CD14-positive monocyte (primary cell): ENCODE measurements at regions not wholly inside any gene's neighbourhood (a gene's known extent, or its start where the extent isn't known, plus 50 kb on each side); places are given as distances from the start of the nearest gene placed in this dataset.
"Not testable (repeated sequence)": the region's sequence is repeated elsewhere in the genome, so short reads cannot be mapped to it uniquely, and the experiment has no call there.

ENCODE experiments used
- DNase-seq, 3 donors: peaks; one replicate each; pipeline ENCODE4 v3.0.0-alpha.2; 2011 to 2022
- H2AFZ ChIP-seq: 2 replicates; pipeline ENCODE4 v1.6.0; 2012; ENCODE audit warnings: mild to moderate bottlenecking, low read depth, low read length, inconsistent platforms; ENCODE audit not compliant: insufficient read depth, poor library complexity, severe bottlenecking
- H3K27ac ChIP-seq, 2 donors: 1 replicate in 1 of 2; 2 replicates in 1 of 2; pipeline ENCODE4 v1.5.1; 2012 to 2013; ENCODE audit warnings: low read length in 2 of 2, control low read depth in 1 of 2, inconsistent platforms in 1 of 2, low read depth in 1 of 2, mild to moderate bottlenecking in 1 of 2
- H3K27me3 ChIP-seq, 2 donors: one replicate each; pipeline versions ENCODE4 v1.6.0 to v1.6.1; 2011 to 2013; ENCODE audit warnings: low read length in 2 of 2; ENCODE audit not compliant: control insufficient read depth in 2 of 2, insufficient read depth in 2 of 2
- H3K36me3 ChIP-seq, 2 donors: replicated peaks in 1 of 2; 1 replicate in 1 of 2; 2 replicates in 1 of 2; pipeline versions ENCODE4 v1.5.1 to v1.6.1; 2012 to 2013; ENCODE audit warnings: low read length in 2 of 2, control low read depth in 1 of 2, inconsistent platforms in 1 of 2, mild to moderate bottlenecking in 1 of 2; ENCODE audit not compliant: insufficient read depth in 2 of 2, control insufficient read depth in 1 of 2
- H3K4me1 ChIP-seq, 2 donors: 1 replicate in 1 of 2; 2 replicates in 1 of 2; pipeline versions ENCODE4 v1.5.1 to v1.6.1; 2012 to 2013; ENCODE audit warnings: low read length in 2 of 2, control low read depth in 1 of 2, inconsistent platforms in 1 of 2, mild to moderate bottlenecking in 1 of 2, moderate library complexity in 1 of 2; ENCODE audit not compliant: insufficient read depth in 2 of 2, control insufficient read depth in 1 of 2
- H3K4me2 ChIP-seq: replicated peaks from 2 replicates; pipeline ENCODE3; 2012; ENCODE audit warnings: low read length, moderate library complexity, mild to moderate bottlenecking; ENCODE audit not compliant: poor library complexity, severe bottlenecking; ENCODE audit errors: extremely low read depth
- H3K4me3 ChIP-seq, 3 experiments: fragments of 200-600 bp in 1 of 3; sonication (generic) in 1 of 3; replicated peaks in 1 of 3; 1 replicate in 2 of 3; 2 replicates in 1 of 3; pipeline ENCODE4 v1.5.1; 2011 to 2013; ENCODE audit warnings: low read length in 3 of 3, mild to moderate bottlenecking in 3 of 3, control low read depth in 2 of 3, low read depth in 2 of 3, inconsistent platforms in 1 of 3, moderate library complexity in 1 of 3
- H3K79me2 ChIP-seq: 2 replicates; pipeline ENCODE4 v1.6.0; 2012; ENCODE audit warnings: mild to moderate bottlenecking, control low read depth, inconsistent platforms, low read length, moderate library complexity; ENCODE audit not compliant: insufficient read depth
- H3K9ac ChIP-seq: 2 replicates; pipeline ENCODE4 v1.6.0; 2017; ENCODE audit warnings: low read length, mild to moderate bottlenecking; ENCODE audit not compliant: insufficient read depth, poor library complexity, severe bottlenecking
- H3K9me3 ChIP-seq, 2 donors: replicated peaks in 1 of 2; 1 replicate in 1 of 2; 2 replicates in 1 of 2; pipeline versions ENCODE4 v1.5.1 to v1.6.1; 2012 to 2013; ENCODE audit warnings: low read length in 2 of 2, control low read depth in 1 of 2; ENCODE audit not compliant: control insufficient read depth in 1 of 2, insufficient read depth in 1 of 2
- H4K20me1 ChIP-seq: 2 replicates; pipeline ENCODE4 v1.6.0; 2012; ENCODE audit warnings: mild to moderate bottlenecking, low read length, control low read depth, moderate library complexity; ENCODE audit not compliant: insufficient read depth
- H3K27ac Mint-ChIP-seq, 7 donors: one replicate each; pipeline ENCODE4 v1.8.0; 2020; ENCODE audit warnings: mild to moderate bottlenecking in 7 of 7, mixed read lengths in 7 of 7, moderate library complexity in 6 of 7, inconsistent platforms in 2 of 7
- H3K27me3 Mint-ChIP-seq, 3 donors: one replicate each; pipeline ENCODE4 v1.8.0; 2021 to 2022; ENCODE audit warnings: low read depth in 3 of 3, mild to moderate bottlenecking in 3 of 3, mixed read lengths in 3 of 3, moderate library complexity in 3 of 3, inconsistent platforms in 1 of 3
- H3K36me3 Mint-ChIP-seq, 2 donors: one replicate each; pipeline ENCODE4 v1.8.0; 2020; ENCODE audit warnings: mixed read lengths in 2 of 2, inconsistent platforms in 1 of 2, mild to moderate bottlenecking in 1 of 2
- H3K4me1 Mint-ChIP-seq: one replicate; pipeline ENCODE4 v1.8.0; 2020; ENCODE audit warnings: mild to moderate bottlenecking, mixed read lengths
- H3K4me3 Mint-ChIP-seq, 2 donors: one replicate each; pipeline ENCODE4 v1.8.0; 2020; ENCODE audit warnings: mild to moderate bottlenecking in 2 of 2, mixed read lengths in 2 of 2, moderate library complexity in 1 of 2
- H3K9me3 Mint-ChIP-seq, 7 donors: one replicate each; pipeline ENCODE4 v1.8.0; 2020 to 2022; ENCODE audit warnings: mixed read lengths in 7 of 7, mild to moderate bottlenecking in 6 of 7, moderate library complexity in 6 of 7, inconsistent platforms in 2 of 7
- CTCF ChIP-seq: fragments of 200-600 bp; IDR thresholded peaks from one replicate; pipeline ENCODE4 v1.8.0; 2022; ENCODE audit warnings: antibody characterized with exemption, mild to moderate bottlenecking
- WGBS: methylation state at CpG from one replicate; pipeline ENCODE4 v1.1.5; 2013; ENCODE audit warnings: missing lambda C conversion rate; ENCODE audit not compliant: insufficient coverage; 5-methylcytosine and 5-hydroxymethylcytosine counted together
- intact Hi-C, 2 donors: fragments of 100-400 bp; cut with micrococcal nuclease; formaldehyde crosslinking; loops; one replicate each; pipeline versions ENCODE4 v1.15.0 to v1.15.1; 2023

DNA sequence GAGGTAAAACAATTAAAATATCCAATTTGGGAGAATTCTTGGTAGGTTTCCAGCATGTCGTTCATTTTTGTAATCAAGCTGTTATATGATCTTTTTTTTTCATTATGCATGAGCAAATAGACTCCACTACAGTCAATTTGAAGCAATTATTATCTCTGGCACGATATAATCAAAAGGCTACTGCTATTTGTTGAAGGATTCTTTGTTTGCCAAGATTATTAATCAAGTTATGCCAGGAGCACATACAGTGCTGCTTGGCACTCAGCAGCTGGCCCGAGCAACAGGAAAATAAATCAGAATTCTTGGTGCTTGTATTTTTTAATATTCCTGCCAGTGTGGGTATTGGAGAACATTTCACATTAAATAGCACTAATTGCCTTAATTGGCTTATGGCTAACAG is 279.5 kb downstream of the RND3 start:
- Mint-ChIP-seq H3K9me3 (peaks cover 0 to 23% (median 4%) of the 10 kb centered on the region in 7 donors), H3K27ac (no peak overlapping the region), H3K36me3 (no peaks in the 10 kb centered on the region), H3K27me3 (peaks cover 0 to 2% (median 0%) of the 10 kb centered on the region in 3 donors), H3K4me3 (no peak overlapping the region), H3K4me1 (no peaks in the 10 kb centered on the region)
- TF ChIP-seq CTCF, result no peak
- H3K27ac ChIP-seq, result no peak overlapping the region
- peaks cover 4 to 12% of the 10 kb centered on the region in 2 donors for H3K9me3 ChIP-seq
- H3K4me1 ChIP-seq, result no peaks in the 10 kb centered on the region
- H3K9ac ChIP-seq, result no peak overlapping the region
- H3K36me3 ChIP-seq, result no peaks in the 10 kb centered on the region
- no peaks in the 10 kb centered on the region for H4K20me1 ChIP-seq
- WGBS, result no CpG with 5 or more reads among the region's 3 CpGs
- intact Hi-C loops, result no loop called here
- no peaks in the 10 kb centered on the region for H3K79me2 ChIP-seq
- H2AFZ ChIP-seq, result no peak overlapping the region
- H3K27me3 ChIP-seq, result no peaks in the 10 kb centered on the region
- no peak overlapping the region for H3K4me3 ChIP-seq
- no peak for DNase-seq
- H3K4me2 ChIP-seq, result no peak overlapping the region

- H3K27me3 Mint-ChIP-seq, result no peaks in the 10 kb centered on the region
- Histone ChIP-seq H2AFZ (no peak overlapping the region), H3K4me2 (no peak overlapping the region), H3K27me3 (no peaks in the 10 kb centered on the region), H3K9ac (no peak overlapping the region), H3K4me3 (no peak overlapping the region), H3K4me1 (no peaks in the 10 kb centered on the region), H3K27ac (no peak overlapping the region), H3K79me2 (no peaks in the 10 kb centered on the region), H4K20me1 (no peaks in the 10 kb centered on the region), H3K9me3 (peaks cover 0 to 12% of the 10 kb centered on the region in 2 donors), H3K36me3 (no peaks in the 10 kb centered on the region)
- no peak overlapping the region for H3K27ac Mint-ChIP-seq
- TF ChIP-seq CTCF, result no peak
- H3K9me3 Mint-ChIP-seq, result peaks cover 2 to 24% (median 4%) of the 10 kb centered on the region in 7 donors
- no peaks in the 10 kb centered on the region for H3K36me3 Mint-ChIP-seq
- WGBS, result 60% methylated on average over 1 of the region's 3 CpGs
- intact Hi-C loops, result no loop called here
- H3K4me3 Mint-ChIP-seq, result no peak overlapping the region
- no peak for DNase-seq
- H3K4me1 Mint-ChIP-seq, result no peaks in the 10 kb centered on the region
Measured at GRCh38 chr2:150204451-150204850, 283.0 kb downstream of the RND3 start.

DNA sequence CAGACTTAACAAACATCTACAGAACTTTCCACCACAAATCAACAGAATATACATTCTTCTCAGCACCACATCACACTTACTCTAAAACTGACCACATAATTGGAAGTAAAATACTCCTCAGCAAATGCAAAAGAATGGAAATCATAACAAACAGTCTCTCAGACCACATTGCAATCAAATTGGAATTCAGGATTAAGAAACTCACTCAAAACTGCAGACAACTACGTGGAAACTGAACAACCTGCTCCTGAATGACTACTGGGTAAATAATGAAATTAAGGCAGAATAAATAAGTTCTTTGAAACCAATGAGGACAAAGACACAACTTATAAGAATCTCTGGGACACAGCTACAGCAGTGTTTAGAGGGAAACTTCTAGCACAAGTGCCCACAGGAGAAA is 292.7 kb downstream of the RND3 start:
- H3K27ac Mint-ChIP-seq, H3K79me2 ChIP-seq, H3K27me3 ChIP-seq, H3K9ac ChIP-seq, H2AFZ ChIP-seq, H3K4me3 Mint-ChIP-seq, H3K36me3 ChIP-seq, H3K36me3 Mint-ChIP-seq, H3K27ac ChIP-seq, H3K4me1 ChIP-seq, H3K27me3 Mint-ChIP-seq, DNase-seq, H4K20me1 ChIP-seq, H3K4me2 ChIP-seq, intact Hi-C loops, H3K4me3 ChIP-seq, H3K4me1 Mint-ChIP-seq: not testable (repeated sequence)
- peaks cover 0 to 13% (median 3%) of the 10 kb centered on the region in 7 donors for H3K9me3 Mint-ChIP-seq
- H3K9me3 ChIP-seq, result peaks cover 16 to 17% of the 10 kb centered on the region in 2 donors
- no CpG with 5 or more reads among the region's 1 CpG for WGBS
